BE2C (cell line): ENCODE measurements at regions not wholly inside any gene's neighbourhood (a gene's known extent, or its start where the extent isn't known, plus 50 kb on each side); places are given as distances from the start of the nearest gene placed in this dataset.

Experiments used
- DNase-seq: peaks from one replicate; pipeline ENCODE4 v3.0.0-alpha.2; 2020
- H3K27me3 ChIP-seq: fragments of 250-450 bp; sonication (Bioruptor Pico); 2 replicates; pipeline ENCODE4 v1.5.1; 2020; ENCODE audit warnings: mild to moderate bottlenecking
- H3K36me3 ChIP-seq: fragments of 250-450 bp; sonication (Bioruptor Pico); 2 replicates; pipeline ENCODE4 v1.5.1; 2020; ENCODE audit warnings: mild to moderate bottlenecking
- H3K4me1 ChIP-seq: fragments of 250-450 bp; sonication (Bioruptor Pico); 2 replicates; pipeline ENCODE4 v1.5.1; 2020
- H3K4me3 ChIP-seq: 2 replicates; pipeline ENCODE4 v1.5.1; 2011; ENCODE audit warnings: low read depth, low read length
- H3K9me3 ChIP-seq: fragments of 250-450 bp; sonication (Bioruptor Pico); 2 replicates; pipeline ENCODE4 v1.5.1; 2020
- TF ChIP-seq, protein P1 (sequence below): IDR thresholded peaks from 2 replicates; pipeline ENCODE4 v1.5.1; 2012; ENCODE audit warnings: mild to moderate bottlenecking, low read depth, low read length

DNA sequence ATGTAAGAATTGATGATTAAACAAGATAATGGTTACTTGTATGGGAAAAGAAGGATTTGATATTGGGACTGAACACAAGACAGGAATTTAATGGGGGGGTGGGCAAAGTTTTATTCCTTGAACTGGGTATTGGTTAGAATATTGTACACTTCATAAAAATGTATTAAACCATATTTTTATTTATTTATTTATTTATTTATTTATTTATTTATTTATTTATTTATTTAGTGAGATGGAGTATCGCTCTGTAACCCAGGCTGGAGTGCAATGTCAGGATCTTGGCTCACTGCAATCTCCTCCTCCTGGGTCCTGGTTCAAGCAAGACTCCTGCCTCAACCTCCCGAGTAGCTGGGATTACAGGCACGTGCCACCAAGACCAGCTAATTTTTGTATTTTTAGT lies 287.1 kb upstream of the SLITRK5 start:
- H3K4me1 ChIP-seq = no peaks in the 10 kb centered on the region
- H3K4me3 ChIP-seq = no peak overlapping the region
- H3K9me3 ChIP-seq = no peaks in the 10 kb centered on the region
- H3K36me3 ChIP-seq = no peaks in the 10 kb centered on the region
- no peaks in the 10 kb centered on the region for H3K27me3 ChIP-seq
- no peak for DNase-seq
- TF ChIP-seq, protein P1, sequence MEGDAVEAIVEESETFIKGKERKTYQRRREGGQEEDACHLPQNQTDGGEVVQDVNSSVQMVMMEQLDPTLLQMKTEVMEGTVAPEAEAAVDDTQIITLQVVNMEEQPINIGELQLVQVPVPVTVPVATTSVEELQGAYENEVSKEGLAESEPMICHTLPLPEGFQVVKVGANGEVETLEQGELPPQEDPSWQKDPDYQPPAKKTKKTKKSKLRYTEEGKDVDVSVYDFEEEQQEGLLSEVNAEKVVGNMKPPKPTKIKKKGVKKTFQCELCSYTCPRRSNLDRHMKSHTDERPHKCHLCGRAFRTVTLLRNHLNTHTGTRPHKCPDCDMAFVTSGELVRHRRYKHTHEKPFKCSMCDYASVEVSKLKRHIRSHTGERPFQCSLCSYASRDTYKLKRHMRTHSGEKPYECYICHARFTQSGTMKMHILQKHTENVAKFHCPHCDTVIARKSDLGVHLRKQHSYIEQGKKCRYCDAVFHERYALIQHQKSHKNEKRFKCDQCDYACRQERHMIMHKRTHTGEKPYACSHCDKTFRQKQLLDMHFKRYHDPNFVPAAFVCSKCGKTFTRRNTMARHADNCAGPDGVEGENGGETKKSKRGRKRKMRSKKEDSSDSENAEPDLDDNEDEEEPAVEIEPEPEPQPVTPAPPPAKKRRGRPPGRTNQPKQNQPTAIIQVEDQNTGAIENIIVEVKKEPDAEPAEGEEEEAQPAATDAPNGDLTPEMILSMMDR = no peak

DNA sequence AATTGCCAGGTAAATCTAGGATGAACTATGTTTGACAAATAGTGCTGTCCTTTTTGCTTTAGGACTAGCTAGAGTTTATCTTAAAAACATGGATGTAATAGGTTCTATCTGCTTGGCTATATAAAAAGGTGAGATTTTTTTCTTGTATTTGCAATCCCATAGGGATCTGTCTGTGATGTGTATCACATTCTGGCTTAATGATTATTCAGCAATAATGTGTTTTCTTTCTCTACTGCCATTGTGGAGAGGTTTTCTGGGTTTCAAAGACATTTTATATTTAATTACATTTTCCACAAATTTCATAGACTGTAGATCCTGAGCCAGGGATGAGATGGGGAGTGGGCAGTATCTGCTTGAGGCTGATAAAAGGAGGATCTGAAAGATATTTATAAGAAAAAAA lies 277.8 kb upstream of the SLITRK5 start:
- H3K27me3 ChIP-seq = no peaks in the 10 kb centered on the region
- DNase-seq = no peak
- no peaks in the 10 kb centered on the region for H3K4me1 ChIP-seq
- TF ChIP-seq, protein P1 = no peak
- no peaks in the 10 kb centered on the region for H3K36me3 ChIP-seq
- H3K9me3 ChIP-seq = no peaks in the 10 kb centered on the region
- H3K4me3 ChIP-seq = no peak overlapping the region

DNA sequence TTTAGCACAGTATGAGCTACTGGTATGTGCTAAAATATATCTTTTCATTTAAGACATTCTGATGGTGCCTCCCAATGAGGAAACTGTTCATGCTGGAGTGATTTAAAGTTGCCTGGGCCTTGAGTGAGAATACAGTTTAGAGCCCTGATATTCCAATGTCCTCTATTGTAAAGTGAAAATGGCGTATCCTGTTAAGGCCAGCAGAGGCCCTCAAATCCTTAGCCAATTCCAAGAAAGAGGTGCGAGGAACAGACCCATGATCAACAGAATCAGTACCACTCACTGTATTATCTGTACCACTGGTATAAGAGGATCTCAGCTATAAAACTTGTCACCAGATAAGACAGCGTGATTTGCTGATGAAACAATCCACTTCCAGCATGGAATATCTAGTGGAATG lies 273.1 kb upstream of the SLITRK5 start:
- no peak for DNase-seq
- H3K9me3 ChIP-seq = no peaks in the 10 kb centered on the region
- H3K4me1 ChIP-seq = no peaks in the 10 kb centered on the region
- TF ChIP-seq, protein P1 = no peak
- H3K36me3 ChIP-seq = no peaks in the 10 kb centered on the region
- H3K27me3 ChIP-seq = no peaks in the 10 kb centered on the region
- H3K4me3 ChIP-seq = no peak overlapping the region

DNA sequence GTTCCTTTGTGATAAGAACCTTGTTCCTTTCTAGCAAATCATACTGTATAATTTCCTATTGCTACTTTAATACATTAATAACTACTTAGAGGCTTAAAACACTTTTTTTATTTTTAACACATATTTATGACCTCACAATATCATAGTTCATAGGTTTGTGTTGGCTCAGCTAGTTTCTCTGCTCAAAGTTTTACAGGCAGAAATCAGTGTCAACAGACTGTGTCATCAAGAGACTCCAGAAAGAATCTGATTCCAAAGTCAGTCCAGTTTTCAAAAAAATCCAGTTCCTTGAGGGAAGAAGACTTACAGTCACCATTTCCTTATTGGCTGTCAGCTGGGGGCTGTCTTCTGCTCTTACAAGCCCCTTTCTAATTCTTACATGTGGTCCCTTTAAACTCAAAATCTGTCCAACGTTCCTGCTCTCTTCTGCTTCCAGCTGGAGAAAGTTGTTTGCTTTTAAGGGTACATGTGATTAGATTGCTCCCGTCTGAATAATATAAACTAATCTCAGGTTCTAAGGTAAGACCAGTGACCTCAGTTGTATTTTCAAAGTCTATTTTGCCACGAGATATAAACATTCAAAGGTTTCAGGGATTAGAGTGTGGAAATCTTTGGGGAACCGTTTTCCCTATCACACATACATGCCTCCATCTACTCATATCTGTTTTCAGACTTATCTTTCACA lies 267.3 kb upstream of the SLITRK5 start:
- TF ChIP-seq, protein P1 = no peak
- Histone ChIP-seq H3K9me3 (no peaks in the 10 kb centered on the region; the same call in 1 of the 2 replicates), H3K36me3 (no peaks in the 10 kb centered on the region), H3K4me3 (no peak overlapping the region), H3K4me1 (no peaks in the 10 kb centered on the region), H3K27me3 (no peaks in the 10 kb centered on the region)
- DNase-seq = no peak

DNA sequence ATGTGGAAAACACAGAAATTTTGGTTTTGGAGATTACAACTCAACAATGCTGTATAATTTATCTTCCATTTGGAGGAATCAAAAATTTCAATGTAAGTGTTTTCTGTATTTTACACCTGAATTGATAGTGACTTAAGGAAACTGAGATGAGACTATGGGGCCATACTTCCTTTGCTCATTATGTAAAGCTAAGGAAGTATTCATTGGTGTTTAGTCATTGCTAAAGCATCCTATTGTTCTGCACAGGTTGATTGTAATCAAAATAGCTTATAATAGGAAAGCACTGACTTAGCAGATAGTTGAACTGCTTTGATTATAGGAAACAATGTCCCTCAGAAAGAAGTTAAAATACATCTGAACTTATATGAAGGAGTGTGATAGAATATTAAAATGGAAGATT lies 244.4 kb upstream of the SLITRK5 start:
- no peak for DNase-seq
- H3K36me3 ChIP-seq = no peaks in the 10 kb centered on the region
- H3K4me1 ChIP-seq = no peaks in the 10 kb centered on the region
- TF ChIP-seq, protein P1 = no peak
- H3K4me3 ChIP-seq = no peak overlapping the region
- H3K27me3 ChIP-seq = no peaks in the 10 kb centered on the region
- H3K9me3 ChIP-seq = no peaks in the 10 kb centered on the region

DNA sequence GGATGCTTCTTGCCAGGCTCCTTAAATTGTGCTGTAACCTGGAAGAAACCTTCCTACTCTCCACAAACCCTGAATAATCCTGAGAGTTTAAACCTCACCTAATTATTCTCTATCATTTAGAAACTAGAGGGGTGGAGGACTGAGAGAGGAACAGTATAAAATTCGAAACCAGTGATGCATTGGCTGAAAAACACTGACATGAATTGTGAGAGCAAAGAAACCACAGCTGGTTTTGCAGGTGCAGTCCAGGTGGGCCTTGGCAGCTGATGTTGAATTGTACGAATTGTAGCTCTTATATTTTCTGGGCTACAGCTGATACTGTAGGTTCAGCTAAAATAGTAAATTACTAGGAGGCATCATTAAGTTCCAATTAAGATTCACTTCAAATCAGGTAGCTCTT lies 227.0 kb upstream of the SLITRK5 start:
- H3K4me3 ChIP-seq = no peak overlapping the region
- no peak for DNase-seq
- TF ChIP-seq, protein P1 = no peak
- H3K4me1 ChIP-seq = no peaks in the 10 kb centered on the region
- no peaks in the 10 kb centered on the region for H3K27me3 ChIP-seq
- H3K36me3 ChIP-seq = no peaks in the 10 kb centered on the region
- H3K9me3 ChIP-seq = no peaks in the 10 kb centered on the region
